Body of pancreas (tissue), 4 donors: ENCODE measurements at regions not wholly inside any gene's neighbourhood (a gene's known extent, or its start where the extent isn't known, plus 50 kb on each side); places are given as distances from the start of the nearest gene placed in this dataset.

Experiments
- ATAC-seq: fragments of 150-250 bp; one replicate; pipeline ENCODE4 v1.9.1; 2016
- DNase-seq, 4 donors: peaks; one replicate each; pipeline ENCODE4 v3.0.0-alpha.2; 2019
- H3K27ac ChIP-seq, 4 donors: fragments of 200-600 bp; sonication (generic); 1 replicate in 3 of 4; 2 replicates in 1 of 4; pipeline versions ENCODE4 v1.5.1 to v1.6.1; 2016 to 2019; ENCODE audit warnings: mild to moderate bottlenecking in 1 of 4, mixed read lengths in 1 of 4, moderate library complexity in 1 of 4
- H3K27me3 ChIP-seq, 2 donors: fragments of 200-600 bp; sonication (generic); one replicate each; pipeline ENCODE4 v1.6.0; 2016; ENCODE audit warnings: mild to moderate bottlenecking in 1 of 2
- H3K36me3 ChIP-seq, 2 donors: fragments of 200-600 bp; sonication (generic); replicated peaks in 1 of 2; 2 replicates each; pipeline ENCODE4 v1.5.1; 2016; ENCODE audit warnings: low read depth in 2 of 2; ENCODE audit not compliant: insufficient read depth in 1 of 2
- H3K4me1 ChIP-seq: fragments of 200-600 bp; sonication (generic); one replicate; pipeline ENCODE4 v1.6.0; 2016
- H3K4me3 ChIP-seq, 2 donors: fragments of 200-600 bp; sonication (generic); 1 replicate in 1 of 2; 2 replicates in 1 of 2; pipeline ENCODE4 v1.5.1; 2016 to 2019
- H3K9me3 ChIP-seq, 3 donors: fragments of 200-600 bp; sonication (generic); 1 replicate in 2 of 3; 2 replicates in 1 of 3; pipeline ENCODE4 v1.5.1; 2016
- CTCF ChIP-seq, 7 experiments: fragments of 450-650 bp in 4 of 7; fragments of 200-600 bp in 3 of 7; sonication (generic) in 3 of 7; IDR thresholded peaks; one replicate each; pipeline ENCODE4 v1.5.1; 2016 to 2019; ENCODE audit warnings: antibody characterized with exemption in 7 of 7
- POLR2A ChIP-seq, 3 donors: fragments of 450-650 bp; IDR thresholded peaks; one replicate each; pipeline ENCODE4 v1.6.1; 2016; ENCODE audit warnings: antibody characterized with exemption in 3 of 3, mild to moderate bottlenecking in 2 of 3
- WGBS, 2 donors: methylation state at CpG; one replicate each; pipeline ENCODE4 v1.1.5; 2017; 5-methylcytosine and 5-hydroxymethylcytosine counted together
- intact Hi-C: fragments of 100-400 bp; cut with DNase I; formaldehyde crosslinking; loops from one replicate; pipeline ENCODE4 v1.15.1; 2023

GRCh38 chr11:109821511-109821910, 271.7 kb upstream of the ZC3H12C start:
- no peaks in the 10 kb centered on the region for H3K4me1 ChIP-seq
- no peak overlapping the region for H3K4me3 ChIP-seq
- no peak overlapping the region for H3K27ac ChIP-seq
- H3K36me3 ChIP-seq, result no peaks in the 10 kb centered on the region
- intact Hi-C loops, result no loop called here
- WGBS, 2 donors, result 32 to 35% methylated on average over 2 of the region's 2 CpGs
- TF ChIP-seq CTCF (IDR thresholded peaks at IDR 0.05) (no peak), POLR2A (IDR thresholded peaks at IDR 0.05) (no peak)
- no peak for DNase-seq
- H3K9me3 ChIP-seq, result no peaks in the 10 kb centered on the region
- no peak for ATAC-seq
- H3K27me3 ChIP-seq, result no peaks in the 10 kb centered on the region

DNA sequence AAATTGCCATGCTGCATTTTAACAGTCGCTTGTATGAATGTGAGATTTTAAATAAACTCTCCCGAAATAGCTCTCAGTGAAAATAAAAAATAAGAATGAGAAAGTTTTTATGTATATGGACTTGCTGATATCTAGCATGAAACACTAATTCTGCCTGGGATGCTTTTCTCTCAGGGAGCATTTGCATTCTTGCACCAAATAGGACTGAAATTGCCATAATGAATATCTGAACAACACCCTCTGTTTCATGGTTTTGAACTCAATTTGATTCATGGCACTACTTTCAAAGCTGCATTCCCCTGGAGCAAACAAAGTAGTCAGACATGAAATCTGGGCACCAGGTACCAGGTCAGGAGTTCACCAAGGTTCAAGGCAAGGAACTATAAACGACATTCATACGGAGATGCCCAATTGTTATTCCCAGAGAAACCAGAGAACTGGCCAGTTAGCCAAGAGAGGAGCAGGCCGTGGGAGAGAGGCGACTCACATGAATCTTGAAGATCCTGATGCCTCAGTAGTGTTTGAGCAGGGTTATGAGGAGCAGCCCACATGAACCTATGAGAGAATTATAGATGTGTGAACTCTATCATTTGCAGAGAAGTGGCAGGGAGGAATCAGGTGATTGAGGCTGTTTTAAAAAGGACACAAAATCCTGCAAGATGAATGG, 270.6 kb upstream of the ZC3H12C start:
- intact Hi-C loops, result no loop called here
- WGBS, 2 donors, result 64 to 81% methylated on average over 6 of the region's 6 CpGs
- Histone ChIP-seq H3K4me1 (no peaks in the 10 kb centered on the region), H3K36me3 (no peaks in the 10 kb centered on the region), H3K4me3 (no peak overlapping the region), H3K27me3 (no peaks in the 10 kb centered on the region), H3K9me3 (no peaks in the 10 kb centered on the region), H3K27ac (no peak overlapping the region)
- no peak for ATAC-seq
- TF ChIP-seq POLR2A (IDR thresholded peaks at IDR 0.05) (no peak), CTCF (IDR thresholded peaks at IDR 0.05) (no peak)
- DNase-seq, result no peak

GRCh38 chr11:109828387-109828786, 264.8 kb upstream of the ZC3H12C start:
- DNase-seq, result no peak
- TF ChIP-seq POLR2A (IDR thresholded peaks at IDR 0.05) (no peak), CTCF (IDR thresholded peaks at IDR 0.05) (no peak)
- Histone ChIP-seq H3K27ac (no peak overlapping the region), H3K36me3 (no peaks in the 10 kb centered on the region), H3K27me3 (no peaks in the 10 kb centered on the region), H3K4me1 (no peaks in the 10 kb centered on the region), H3K9me3 (no peaks in the 10 kb centered on the region), H3K4me3 (no peak overlapping the region)
- ATAC-seq, result no peak
- intact Hi-C loops, result no loop called here
- WGBS, 2 donors, result 34 to 41% methylated on average over 1 of the region's 1 CpG

GRCh38 chr11:109838026-109838425, 255.2 kb upstream of the ZC3H12C start:
- no peak for TF ChIP-seq CTCF (IDR thresholded peaks at IDR 0.05)
- TF ChIP-seq POLR2A (IDR thresholded peaks at IDR 0.05), result no peak
- no peak overlapping the region for H3K27ac ChIP-seq
- no peak for ATAC-seq
- 61 to 73% methylated on average over 4 of the region's 4 CpGs for WGBS, 2 donors
- H3K4me3 ChIP-seq, result no peak overlapping the region
- no peaks in the 10 kb centered on the region for H3K27me3 ChIP-seq
- H3K4me1 ChIP-seq, result no peaks in the 10 kb centered on the region
- no peaks in the 10 kb centered on the region for H3K9me3 ChIP-seq
- no peaks in the 10 kb centered on the region for H3K36me3 ChIP-seq
- intact Hi-C loops, result no loop called here
- no peak for DNase-seq

DNA sequence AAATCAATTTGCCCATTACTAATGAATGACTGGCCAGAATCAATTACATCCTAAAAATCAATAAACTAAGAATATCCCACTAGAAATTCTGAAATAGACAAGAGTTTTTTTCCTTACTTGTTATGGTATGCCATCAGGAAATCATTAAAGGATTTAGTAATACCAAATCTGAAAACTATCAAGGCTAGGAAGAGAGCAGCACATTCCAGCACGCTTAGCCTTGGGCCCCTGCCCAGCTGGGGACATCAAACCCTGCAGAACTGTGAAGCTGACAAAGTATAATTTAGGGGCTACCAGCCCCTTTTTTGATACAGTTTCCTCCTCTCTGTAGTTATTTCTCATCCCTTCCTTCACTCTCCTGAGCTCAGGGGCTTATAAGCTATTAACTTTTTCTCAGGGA, 247.8 kb upstream of the ZC3H12C start:
- TF ChIP-seq CTCF (IDR thresholded peaks at IDR 0.05) (no peak), POLR2A (IDR thresholded peaks at IDR 0.05) (no peak)
- 33 to 43% methylated on average over 1 of the region's 1 CpG for WGBS, 2 donors
- no peaks in the 10 kb centered on the region for H3K4me1 ChIP-seq
- DNase-seq, result peak in 3 of 4 donors; percentile 13 to 28 (median 18)
- peak; percentile 40 for ATAC-seq
- H3K36me3 ChIP-seq, result no peaks in the 10 kb centered on the region
- no peaks in the 10 kb centered on the region for H3K9me3 ChIP-seq
- H3K27ac ChIP-seq, result no peak overlapping the region
- no peaks in the 10 kb centered on the region for H3K27me3 ChIP-seq
- intact Hi-C loops, result no loop called here
- H3K4me3 ChIP-seq, result no peak overlapping the region
